A549 (cell line): ENCODE measurements at regions not wholly inside any gene's neighbourhood (a gene's known extent, or its start where the extent isn't known, plus 50 kb on each side); places are given as distances from the start of the nearest gene placed in this dataset.

Source experiments
- CTCF ChIP-seq: fragments of >200 bp; sonication (Bioruptor Twin); formaldehyde crosslinking; IDR thresholded peaks from 3 replicates; pipeline ENCODE4 v1.5.1; 2016
- USF2 ChIP-seq: fragments of 450-650 bp; IDR thresholded peaks from 2 replicates; pipeline ENCODE4 v1.6.1; 2014; ENCODE audit warnings: antibody characterized with exemption

- TF ChIP-seq CTCF (no peak), USF2 (no peak)
These were observed 191.2 kb upstream of the SLITRK6 start for GRCh38 chr13:85990397-85990796.
